ENCODE measurements at regions not wholly inside any gene's neighbourhood (a gene's known extent, or its start where the extent isn't known, plus 50 kb on each side); places are given as distances from the start of the nearest gene placed in this dataset.

GRCh38 chr6:91669154-91669870 lies 1082.4 kb upstream of the MAP3K7 start:
- DNase-seq = peak; percentile 91

DNA sequence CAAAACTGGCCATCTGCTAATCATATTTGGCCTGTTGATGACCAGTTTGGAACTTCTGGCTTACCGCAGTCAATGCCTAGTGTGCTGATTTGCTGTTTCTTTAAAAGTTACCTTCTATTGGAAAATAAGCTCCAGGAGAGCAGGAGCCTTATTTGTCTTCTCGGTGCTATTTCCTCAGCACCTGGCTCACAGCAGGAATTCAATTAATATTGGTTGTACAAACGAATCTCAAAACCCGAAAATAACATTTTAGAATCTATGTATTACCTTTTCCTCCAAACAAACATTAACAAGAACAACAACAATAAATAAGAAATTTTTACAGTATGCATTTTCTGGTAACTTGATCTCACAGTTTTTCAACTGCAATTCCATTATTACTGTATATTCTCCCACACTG lies 1080.7 kb upstream of the MAP3K7 start:
- no peak for DNase-seq

DNA sequence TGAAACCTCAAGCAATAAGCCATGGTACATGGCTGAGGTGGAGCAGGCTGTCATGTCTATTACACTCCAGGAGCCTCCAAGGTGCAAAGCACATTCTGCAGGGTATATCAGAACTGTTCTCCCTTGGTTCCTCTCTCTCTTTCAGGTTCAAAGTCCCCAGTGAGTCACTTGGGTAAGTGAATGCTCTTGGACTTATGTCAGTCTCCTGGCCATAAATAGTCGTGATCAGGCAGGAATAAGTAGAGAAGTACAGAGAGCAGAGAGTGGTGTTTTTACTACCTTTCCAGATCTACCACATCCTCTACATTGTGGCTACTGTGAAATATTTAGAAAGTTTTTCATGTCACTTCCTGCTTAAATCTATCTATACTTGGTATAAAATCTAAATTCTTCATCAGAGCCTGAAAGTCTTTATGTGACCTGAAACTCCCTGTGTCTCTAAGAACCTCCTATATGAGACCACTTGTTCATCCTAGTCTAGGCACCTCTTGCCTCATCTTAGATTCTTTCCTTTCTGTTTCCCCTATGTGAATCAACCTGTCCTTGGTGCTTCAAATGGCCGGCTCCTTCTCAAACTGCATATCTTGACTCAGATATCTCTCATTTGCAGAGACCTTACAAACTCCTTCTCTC lies 1077.6 kb upstream of the MAP3K7 start:
- DNase-seq = no peak

DNA sequence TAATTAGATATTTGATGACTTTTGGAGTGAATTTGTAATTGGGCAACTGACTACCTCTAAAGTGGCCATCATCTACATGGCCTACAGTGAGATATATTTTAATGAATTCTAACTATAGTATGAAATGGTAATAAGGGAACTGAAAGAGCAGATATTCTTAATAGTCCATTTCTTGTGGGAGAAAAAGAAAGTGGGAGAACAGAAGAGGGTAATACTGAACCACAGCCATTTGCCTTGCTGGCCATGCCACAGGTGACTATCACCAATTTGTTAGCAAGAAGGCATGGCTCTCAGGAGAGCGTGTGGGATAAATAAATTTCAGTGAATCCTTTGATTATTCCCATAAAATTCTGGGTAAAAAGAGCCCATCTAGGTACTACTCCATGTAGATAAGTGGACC lies 1074.0 kb upstream of the MAP3K7 start:
- DNase-seq = no peak

DNA sequence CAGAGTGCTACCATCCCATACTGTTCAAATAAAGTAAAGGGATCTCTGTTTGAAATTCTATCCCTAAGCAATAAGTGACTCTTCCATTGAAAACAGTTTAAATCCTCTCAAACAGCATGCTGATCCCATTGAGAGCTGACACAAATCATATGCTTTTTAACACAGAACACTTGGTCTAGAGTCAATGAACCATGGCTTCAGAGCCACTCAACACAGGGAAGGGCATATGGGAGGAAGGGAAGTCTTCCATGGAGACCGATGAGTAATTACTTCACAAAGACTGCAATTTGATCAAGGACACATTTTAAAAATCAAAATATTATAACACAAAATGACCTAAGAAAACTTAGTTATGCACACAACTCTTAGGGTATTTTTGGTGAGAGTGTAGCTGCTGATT lies 1073.0 kb upstream of the MAP3K7 start:
- peak; percentile 74 for DNase-seq

DNA sequence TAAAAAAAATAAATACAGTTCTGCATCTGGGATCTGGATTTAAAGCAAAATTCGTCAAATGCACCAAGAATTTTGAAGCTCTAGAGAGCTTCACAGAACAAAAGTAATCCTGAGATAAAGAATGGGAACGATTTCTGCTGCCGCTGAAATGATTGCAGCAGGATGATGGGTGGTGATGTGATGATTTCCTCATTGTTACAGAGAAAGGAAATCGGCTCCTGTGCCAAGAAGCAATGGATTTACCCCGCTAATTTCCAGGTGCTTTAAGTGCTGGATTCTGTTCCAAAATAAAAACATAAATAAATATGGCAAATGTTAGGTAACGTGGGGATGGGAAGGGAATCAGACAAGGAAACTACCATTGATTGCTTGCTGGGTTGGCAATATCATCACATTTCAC lies 1067.9 kb upstream of the MAP3K7 start:
- peak; percentile 29 for DNase-seq

DNA sequence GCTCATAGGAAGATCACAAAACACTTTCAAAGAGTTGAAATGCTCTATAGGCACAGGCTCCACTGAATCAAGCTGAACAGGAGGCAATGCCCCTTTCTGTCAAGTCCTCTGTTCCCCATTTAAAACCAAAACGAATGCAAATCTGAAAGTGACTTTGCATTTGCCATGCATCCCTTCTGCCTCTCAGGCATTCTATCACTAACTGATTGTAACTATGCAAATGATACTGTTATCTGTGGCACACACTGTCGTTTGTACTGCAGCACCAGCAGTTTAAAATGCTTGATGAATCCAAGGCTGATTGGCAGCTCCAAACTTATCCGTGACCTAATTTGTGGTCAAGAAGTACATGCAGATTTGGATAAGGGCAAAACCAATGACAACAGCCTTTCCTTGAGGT lies 1067.5 kb upstream of the MAP3K7 start:
- DNase-seq = no peak

- peak; percentile 91 for DNase-seq
Observed at GRCh38 chr6:91653895-91654294, 1067.0 kb upstream of the MAP3K7 start.

DNA sequence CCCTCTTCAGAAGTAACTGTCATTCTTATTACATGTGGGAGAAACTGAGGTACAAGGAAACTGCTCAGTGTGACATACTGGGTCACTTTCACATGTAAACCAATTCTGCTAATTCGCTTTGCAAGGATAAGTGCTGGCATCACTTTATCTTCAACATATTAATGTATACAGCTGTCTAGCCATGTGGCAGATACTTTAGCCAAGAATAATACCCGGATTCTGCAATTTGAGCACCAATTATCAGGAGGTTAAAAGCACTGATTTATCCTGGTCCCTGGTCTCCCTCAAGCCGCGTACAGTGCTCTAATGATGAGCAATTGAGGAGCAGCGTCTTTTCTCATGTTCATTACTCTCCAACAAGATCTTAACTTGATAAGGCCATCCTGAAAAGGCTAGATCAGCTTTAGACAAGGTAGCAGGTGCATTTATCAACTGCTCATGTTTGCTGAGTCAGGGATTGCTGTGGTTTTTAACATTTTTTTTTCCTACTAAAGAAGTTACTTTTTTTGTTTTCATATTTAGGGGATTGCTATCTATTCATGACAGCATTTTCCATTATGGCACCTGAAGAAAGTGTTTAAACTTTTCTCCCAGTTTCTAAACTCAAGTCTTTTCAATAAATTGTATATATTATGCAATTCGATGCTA lies 1066.3 kb upstream of the MAP3K7 start:
- peak; percentile 55 for DNase-seq

DNA sequence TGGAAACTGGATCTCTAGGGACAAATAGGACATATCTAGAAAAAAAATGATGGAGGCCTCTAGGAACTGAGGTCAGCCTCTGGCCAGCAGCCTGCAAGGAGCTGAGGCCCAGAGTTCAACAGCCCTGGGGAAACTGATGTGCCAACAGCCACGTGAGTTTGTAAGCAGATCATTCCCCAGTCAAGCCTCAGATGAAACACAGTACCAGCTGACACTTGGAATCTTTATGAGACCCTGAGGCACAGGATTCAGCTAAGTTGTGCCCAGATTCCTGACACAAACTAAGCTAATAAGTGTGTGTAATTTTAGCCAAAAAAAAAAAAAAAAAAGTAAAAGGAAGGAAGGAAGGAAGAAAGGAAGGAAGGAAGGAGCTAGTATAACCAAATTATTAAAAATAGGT lies 1059.8 kb upstream of the MAP3K7 start:
- DNase-seq = no peak

DNA sequence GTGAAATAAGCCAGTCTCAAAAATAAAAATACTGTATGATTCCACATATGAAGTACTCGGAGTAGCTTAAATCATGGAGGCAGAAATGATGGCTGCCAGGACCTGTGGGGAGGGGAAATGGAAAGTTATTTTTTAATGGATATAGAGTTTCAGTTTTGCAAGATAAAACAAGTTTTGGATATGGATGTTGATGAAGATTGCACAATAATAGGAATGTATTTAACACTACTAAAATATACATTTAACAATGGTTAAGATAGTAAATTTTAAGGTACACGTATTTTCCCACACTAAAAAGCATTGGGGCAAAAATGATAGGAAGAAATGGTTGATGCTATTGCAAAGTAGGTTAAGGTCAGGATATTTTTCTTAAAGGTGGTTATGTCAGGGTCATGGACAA lies 1058.9 kb upstream of the MAP3K7 start:
- no peak for DNase-seq

DNA sequence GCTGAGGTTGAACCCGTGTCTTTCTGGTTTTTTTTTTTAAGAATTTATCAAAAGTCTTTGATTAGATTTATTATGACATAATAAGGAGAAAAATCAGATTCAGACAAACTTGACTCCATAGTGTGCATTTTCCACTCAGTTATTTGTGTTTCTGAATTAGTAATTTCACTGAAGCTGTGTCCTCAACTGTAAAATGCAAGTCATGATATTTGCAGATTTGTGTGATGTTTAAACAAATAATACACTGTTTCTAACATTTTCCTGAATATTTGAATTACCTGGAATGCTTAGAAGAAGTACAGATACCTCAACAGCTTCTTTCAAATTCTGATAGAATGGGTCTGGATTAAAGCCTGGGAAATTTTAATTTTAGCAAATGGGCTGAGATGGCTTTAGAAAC lies 1050.3 kb upstream of the MAP3K7 start:
- DNase-seq = no peak

DNA sequence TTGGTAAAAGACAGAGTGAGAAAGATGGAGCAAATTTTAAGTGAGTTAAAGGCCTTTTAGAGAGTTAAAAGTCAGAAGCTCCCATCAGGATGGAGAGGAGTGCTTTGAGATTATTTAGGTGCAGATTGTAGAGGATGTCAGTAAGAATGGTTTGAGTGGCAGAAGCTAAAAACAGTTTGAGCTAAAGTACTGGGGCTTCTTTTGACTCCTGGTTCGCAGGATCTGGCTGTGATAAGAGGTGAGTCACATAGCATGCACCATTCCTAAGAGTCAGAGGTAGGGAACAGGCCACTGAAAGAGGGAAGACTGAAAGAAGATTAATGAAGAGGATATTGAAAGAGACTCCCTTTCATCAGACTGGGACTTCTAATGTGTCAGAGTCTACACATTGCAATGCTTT lies 1047.9 kb upstream of the MAP3K7 start:
- DNase-seq = no peak

DNA sequence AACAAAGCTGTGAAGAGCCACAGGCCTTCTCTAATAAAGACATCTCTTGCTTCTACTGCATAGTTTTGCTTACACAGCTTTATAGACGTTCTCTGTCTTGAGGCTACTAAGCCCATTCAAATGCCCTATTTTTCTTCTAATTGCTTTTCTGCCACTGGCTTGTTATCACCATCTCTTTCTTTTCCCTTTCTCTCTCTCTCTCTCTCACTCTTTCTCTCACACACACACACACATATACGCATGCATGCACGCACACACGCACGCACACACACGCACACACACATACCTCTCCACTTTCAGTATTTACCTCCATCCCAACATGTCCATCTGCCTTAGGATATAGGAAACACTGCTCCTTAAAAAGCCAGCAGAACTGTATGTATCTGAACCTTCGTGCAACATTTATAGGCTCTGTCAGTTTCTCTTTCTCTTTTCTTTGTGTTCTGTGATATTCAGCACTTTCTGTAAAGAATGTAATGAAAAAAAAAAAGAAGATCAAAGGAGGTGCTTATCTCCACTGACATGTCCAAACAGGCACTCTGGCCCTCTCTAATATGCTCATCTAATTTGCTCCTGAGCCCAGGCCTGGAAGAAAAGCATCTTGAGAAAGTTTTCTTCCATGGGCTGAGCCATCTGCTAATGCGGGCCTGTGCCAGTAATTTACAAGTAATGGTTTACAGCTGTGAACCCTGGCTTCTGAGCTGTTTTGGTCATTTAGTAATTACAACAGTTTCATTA lies 1046.7 kb upstream of the MAP3K7 start:
- DNase-seq = peak; percentile 48

GRCh38 chr6:91632308-91632707 lies 1045.4 kb upstream of the MAP3K7 start:
- DNase-seq = no peak

DNA sequence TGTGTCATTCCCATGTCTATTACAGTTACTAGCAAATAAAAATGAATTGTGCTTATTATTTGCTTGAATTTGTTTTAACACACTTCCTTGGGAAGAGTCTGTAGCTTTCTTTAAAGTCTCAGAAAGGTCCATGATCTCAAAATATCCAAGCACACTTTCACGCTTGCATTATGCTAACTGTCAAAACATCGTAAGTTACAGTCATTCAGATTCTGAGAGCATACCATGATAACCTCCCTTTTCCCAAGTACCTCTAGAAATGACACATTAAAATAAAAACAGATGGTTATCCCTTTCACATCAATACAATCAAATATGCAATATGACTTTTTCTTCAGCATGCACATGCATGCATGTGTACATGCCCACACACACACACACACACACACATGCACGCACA lies 1044.4 kb upstream of the MAP3K7 start:
- no peak for DNase-seq

GRCh38 chr6:91626911-91627310 lies 1040.0 kb upstream of the MAP3K7 start:
- peak; percentile 48 for DNase-seq

- no peak for DNase-seq
Observed at GRCh38 chr6:91613481-91613880, 1026.6 kb upstream of the MAP3K7 start.

GRCh38 chr6:91611190-91611589 lies 1024.3 kb upstream of the MAP3K7 start:
- no peak for DNase-seq

DNA sequence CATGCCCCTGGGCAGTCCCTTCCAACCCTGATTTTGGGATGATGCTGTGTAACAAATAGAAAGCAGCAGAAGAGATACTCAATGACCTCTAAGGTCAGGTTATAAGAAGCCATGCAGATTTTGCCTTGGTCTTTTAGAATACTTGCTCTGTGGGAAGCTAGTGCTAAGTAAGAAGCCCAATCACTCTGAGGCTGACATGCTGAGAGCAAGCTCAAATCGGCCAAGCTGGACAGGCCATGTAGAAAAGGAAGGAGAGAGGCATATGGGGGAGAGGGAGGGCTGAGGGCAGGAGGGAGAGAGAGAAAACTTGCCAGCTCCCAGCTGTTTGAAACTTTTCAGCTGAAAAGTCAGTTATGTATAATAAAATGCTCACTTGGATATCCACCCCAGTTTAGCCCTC lies 1021.6 kb upstream of the MAP3K7 start:
- DNase-seq = no peak

DNA sequence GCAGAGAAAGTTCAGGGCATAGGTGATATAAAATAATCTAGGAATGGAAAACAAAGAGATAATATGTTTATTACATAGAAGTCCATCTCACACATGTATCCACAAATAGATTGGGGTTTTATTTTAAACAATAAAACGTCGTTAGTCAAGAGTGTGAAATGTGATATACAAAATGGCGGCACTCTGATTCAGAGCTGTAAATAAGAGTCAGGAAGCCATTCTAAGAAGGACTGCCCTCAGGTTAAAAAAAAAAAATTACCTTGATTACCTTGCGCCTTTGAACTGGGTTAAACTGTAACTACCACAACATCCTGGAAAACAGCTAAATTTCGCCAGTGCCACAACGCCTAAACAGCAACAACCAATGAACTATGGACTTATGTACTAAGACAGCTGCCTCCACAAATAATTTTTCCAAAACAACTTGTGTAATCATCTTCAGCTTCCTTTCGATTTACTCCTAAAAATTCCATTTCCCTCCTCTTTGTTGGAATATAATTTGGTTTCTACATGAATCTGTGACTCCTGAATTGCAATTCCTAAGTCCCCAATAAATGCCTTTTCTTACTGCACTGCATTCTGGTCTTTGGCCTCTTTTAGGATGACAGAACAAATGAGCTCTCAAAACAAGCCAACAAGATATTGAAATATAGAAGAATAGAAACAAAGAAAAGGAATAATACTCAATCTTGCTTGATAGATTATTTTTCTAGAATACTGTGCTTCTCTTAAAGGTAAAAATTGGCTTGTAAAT lies 1019.5 kb upstream of the MAP3K7 start:
- no peak for DNase-seq

GRCh38 chr6:91600561-91600960 lies 1013.7 kb upstream of the MAP3K7 start:
- no peak for DNase-seq

DNA sequence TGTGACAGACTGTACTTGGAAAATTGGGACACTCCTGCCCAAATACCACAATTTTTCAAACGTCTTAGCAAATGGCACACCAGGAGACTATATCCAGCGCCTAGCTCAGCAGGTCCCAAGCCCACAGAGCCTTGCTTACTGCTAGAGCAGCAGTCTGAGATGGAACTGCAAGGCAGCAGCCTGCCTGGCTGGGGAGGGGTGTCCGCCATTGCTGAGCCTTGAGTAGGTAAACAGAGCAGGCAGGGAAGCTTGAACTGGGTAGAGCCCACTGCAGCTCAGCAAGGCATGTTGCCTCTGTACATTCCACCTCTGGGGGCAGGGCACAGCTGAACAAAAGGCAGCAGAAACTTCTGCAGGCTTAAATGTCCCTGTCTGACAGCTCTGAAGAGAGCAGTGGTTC lies 1003.3 kb upstream of the MAP3K7 start:
- DNase-seq = no peak
